Epidermal melanocyte (primary cell): ENCODE measurements at regions not wholly inside any gene's neighbourhood (a gene's known extent, or its start where the extent isn't known, plus 50 kb on each side); places are given as distances from the start of the nearest gene placed in this dataset.
"Not testable (repeated sequence)": the region's sequence is repeated elsewhere in the genome, so short reads cannot be mapped to it uniquely, and the experiment has no call there.

ENCODE experiments used
- DNase-seq: peaks from one replicate; pipeline ENCODE4 v3.0.0; 2011; ENCODE audit warnings: low spot score; ENCODE audit not compliant: insufficient read length

DNA sequence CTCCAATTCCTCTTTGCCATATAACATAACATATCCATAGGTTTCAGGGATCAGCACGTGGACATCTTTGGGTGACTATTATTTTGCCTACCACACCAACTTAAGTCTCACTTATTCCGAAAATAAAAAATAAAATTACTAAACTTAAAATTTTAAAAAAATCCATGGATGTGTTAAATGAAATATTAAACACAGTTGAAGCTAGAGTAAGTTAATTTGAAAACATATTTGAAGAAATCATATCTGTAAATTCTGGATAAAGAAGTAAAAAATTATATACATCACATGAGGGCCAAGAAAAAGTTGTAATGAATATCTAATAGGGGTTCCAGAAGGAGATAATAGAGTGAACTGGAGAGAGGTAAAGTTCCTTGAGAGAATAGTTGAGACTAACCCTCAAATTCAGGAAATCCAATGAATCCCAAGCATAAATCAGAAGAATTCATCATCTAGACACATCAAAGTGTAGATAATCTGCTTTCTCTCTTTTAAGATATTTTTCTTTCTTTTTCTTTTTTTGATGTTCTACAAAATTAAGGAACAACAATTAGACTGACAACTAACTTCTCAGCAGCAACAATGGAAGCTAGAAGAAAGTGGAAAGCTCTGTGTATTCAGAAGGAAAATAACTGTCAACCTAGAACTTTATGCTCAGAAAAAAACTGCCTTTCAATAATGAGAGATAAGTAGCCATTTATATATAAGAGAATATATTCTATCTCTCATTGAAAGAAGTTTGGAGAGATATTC, 147.4 kb downstream of the ABHD5 start:
- no peak for DNase-seq

- DNase-seq = no peak
Observed at GRCh38 chr3:43838877-43839276, 148.1 kb downstream of the ABHD5 start.

DNA sequence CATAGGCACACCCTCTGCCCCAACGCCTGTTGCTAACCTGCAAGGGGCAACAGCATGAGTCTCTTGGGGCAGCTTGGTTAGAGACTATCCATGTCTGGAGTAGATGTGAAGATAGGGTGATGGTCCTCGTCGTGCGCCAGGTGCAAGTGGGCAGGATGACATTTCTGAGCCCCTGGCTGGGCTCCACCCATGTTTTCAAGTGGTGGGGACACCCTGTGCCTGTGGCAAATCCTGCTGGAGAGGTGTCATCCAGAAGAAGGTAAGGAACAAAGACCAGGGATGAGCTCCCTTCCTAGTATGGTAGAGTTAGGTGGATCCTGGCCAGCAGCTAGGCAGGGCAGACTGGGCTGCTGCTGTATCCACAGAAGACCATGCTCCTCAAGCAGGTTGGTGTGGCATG, 152.6 kb downstream of the ABHD5 start:
- DNase-seq = no peak

DNA sequence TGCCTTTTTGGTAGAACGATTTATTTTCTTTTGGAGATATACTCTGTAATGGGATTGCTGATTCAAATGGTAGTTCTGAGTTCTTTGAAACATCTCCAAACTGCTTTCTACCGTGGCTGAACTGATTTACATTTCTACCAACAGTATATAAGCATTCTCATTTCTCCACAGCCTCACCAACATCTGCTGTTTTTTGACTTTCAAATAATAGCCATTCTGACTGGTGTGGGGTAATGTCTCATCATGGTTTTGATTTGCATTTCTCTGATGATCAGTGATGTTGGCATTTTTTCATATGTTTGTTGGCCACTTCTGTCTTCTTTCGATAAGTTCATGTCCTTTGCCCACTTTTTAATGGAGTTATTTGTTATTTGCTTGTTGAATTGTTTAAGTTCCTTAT, 154.0 kb downstream of the ABHD5 start:
- DNase-seq = no peak

DNA sequence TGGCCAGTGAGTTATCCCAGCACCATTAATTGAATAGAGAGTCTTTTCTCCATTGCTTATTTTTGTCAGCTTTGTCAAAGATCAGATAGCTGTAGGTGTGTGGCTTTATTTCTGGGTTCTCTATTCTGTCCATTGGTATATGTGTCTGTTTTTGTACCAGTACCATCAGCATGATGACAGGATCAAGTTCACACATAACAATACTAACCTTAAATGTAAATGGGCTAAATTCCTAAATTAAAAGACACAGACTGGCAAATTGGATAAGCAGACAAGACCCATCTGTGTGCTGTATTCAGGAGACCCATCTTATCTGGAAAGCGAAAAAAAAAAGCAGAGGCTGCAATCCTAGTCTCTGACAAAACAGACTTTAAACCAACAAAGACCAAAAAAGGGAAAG, 154.8 kb downstream of the ABHD5 start:
- not testable (repeated sequence) for DNase-seq

GRCh38 chr3:43852066-43852465, 161.3 kb downstream of the ABHD5 start:
- no peak for DNase-seq

GRCh38 chr3:43854283-43854682, 163.5 kb downstream of the ABHD5 start:
- DNase-seq = no peak

DNA sequence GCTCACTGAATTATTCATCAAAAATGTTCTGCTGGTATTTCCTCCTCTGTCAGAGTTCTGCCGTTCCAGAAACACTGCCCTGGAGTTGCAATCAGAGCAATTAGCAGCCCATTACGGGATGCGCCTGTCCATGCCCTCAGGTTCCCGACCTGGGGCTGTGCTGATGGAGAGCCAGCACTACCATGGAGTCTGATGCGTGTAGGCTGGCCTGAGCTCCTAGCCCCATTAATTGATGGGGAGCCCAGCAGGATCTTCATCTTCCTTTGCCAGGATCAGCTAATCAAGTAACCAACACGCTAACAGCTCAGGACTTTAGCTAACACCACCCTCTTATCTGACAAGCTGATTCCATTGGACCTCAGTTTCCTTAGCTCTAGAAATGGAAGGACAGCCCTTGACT, 164.2 kb downstream of the ABHD5 start:
- DNase-seq = no peak

DNA sequence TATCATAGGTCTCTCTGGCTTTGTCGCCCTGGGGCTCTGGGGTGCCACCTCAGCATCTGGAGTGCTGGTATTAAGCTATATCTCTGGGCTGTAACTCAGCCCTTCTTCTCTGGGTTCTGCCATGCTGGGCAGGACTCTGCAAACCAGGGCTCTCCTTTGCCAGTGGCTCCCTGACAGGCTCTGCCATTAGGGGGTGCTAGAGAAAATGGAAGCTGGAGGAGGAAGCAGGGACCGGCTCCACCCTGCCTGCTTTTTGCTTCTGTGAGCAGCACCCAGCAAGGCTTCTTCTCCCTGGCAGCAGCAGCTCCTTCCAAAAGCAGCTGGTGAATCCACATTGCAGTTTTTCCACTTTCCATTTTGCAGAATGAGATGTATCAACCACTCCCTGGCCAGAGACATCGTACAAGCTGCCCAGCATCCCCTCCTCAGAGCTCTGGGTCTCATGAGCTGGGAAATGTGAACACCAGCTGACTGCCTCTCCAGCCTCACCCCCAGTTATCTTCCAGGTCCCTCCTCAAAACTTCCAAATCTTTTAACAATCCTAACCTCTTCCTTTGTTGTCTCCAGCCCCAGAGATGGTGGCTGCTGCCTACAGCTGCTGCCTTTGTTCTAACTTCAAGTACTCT, 165.0 kb downstream of the ABHD5 start:
- DNase-seq = no peak

- no peak for DNase-seq
Observed at GRCh38 chr3:43856351-43856750, 165.6 kb downstream of the ABHD5 start.

DNA sequence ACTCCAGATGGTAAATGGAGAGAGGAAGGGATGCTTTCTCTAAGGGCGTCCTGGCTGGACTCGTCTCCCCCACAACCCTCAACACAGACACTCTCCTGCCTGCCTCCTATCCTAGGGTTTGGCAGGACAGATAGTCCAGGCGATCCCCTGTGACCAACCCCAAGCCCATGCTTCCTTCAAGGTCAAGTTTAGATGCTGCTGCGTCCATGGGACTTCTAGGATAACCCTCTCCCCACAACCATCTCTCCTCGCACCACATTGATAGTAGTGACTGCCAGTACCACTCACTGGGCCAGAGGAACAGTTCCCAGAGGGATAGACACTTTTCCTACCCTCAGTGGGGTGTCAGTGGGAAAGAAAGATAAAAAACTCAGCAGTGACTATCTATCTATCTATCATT, 166.0 kb downstream of the ABHD5 start:
- no peak for DNase-seq

- no peak for DNase-seq
Observed at GRCh38 chr3:43857361-43858293, 166.9 kb downstream of the ABHD5 start.

- no peak for DNase-seq
Observed at GRCh38 chr3:43858294-43858701, 167.6 kb downstream of the ABHD5 start.

DNA sequence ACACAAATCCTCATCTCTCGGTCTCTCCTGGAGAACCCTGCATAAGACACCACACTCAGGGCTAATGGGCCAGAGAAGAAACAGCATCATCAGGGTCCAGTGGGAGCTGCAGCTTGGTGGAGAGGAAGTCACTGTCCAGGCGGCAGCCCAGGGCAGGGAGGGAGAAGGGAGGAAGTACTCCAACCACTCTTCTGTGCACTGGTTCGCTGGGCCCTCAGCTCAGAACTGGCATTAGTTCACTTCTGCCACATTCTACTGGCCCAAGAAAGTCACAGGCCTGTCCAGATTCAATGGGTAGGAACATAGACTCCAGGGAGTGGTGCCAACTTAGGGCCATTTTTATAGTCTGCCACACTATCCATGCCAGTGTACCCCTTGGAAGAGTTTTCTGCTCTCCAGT, 169.0 kb downstream of the ABHD5 start:
- DNase-seq = no peak

- no peak for DNase-seq
Observed at GRCh38 chr3:43861635-43862034, 170.9 kb downstream of the ABHD5 start.

- no peak for DNase-seq
Observed at GRCh38 chr3:43862470-43862869, 171.7 kb downstream of the ABHD5 start.

- no peak for DNase-seq
Observed at GRCh38 chr3:43862992-43863805, 172.5 kb downstream of the ABHD5 start.

- no peak for DNase-seq
Observed at GRCh38 chr3:43863966-43864933, 173.5 kb downstream of the ABHD5 start.

- no peak for DNase-seq
Observed at GRCh38 chr3:43865351-43865750, 174.6 kb downstream of the ABHD5 start.

DNA sequence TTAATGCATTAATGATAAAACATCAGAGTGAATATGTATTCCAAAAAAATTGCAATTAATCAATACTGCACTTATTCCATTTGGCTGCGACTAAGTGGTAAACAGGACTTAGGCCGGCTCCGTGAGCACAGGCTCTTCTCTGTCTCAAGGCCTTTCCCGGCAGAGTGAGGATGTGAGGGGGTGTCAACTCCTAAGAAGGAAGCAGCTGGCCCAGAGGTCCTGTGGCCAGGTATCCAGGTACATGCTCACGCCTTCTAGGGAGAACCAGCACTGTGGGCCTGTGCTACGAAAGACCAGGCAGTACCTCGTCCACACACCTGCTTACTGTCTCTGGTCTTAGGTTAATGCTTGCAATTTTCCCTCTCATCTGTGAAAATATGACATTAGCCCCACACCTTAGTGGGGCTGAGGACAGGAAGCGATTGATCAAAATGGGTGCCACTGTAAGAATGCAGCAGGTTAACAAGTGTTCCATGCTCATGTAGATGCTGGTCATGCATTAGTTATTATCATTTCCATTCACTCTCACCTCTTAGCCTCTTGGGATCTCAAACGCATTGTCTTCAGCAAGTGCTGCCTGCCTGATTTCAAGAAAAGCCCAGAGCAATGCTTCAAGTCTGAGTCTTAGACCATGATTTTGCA, 175.3 kb downstream of the ABHD5 start:
- no peak for DNase-seq
